Hepatocyte (in vitro differentiated cells): ENCODE measurements at regions not wholly inside any gene's neighbourhood (a gene's known extent, or its start where the extent isn't known, plus 50 kb on each side); places are given as distances from the start of the nearest gene placed in this dataset.

ENCODE experiments used
- DNase-seq: peaks from one replicate; pipeline ENCODE4 v3.0.0-alpha.2; 2016; ENCODE audit warnings: low spot score
- H2AFZ ChIP-seq: fragments of 200-600 bp; sonication (generic); 2 replicates; pipeline ENCODE4 v1.6.0; 2016; ENCODE audit warnings: antibody characterized with exemption, mild to moderate bottlenecking
- H3K27ac ChIP-seq: fragments of 200-600 bp; sonication (generic); 2 replicates; pipeline ENCODE4 v1.5.1; 2016; ENCODE audit warnings: mild to moderate bottlenecking
- H3K27me3 ChIP-seq: fragments of 200-600 bp; sonication (generic); 2 replicates; pipeline ENCODE4 v1.6.1; 2016
- H3K36me3 ChIP-seq: fragments of 200-600 bp; sonication (generic); replicated peaks from 2 replicates; pipeline ENCODE4 v1.5.1; 2016; ENCODE audit warnings: low read depth; ENCODE audit not compliant: insufficient read depth
- H3K4me1 ChIP-seq: fragments of 200-600 bp; sonication (generic); 2 replicates; pipeline ENCODE4 v1.5.1; 2016; ENCODE audit warnings: mild to moderate bottlenecking, moderate library complexity; ENCODE audit not compliant: insufficient read depth
- H3K4me2 ChIP-seq: fragments of 200-600 bp; sonication (generic); 2 replicates; pipeline ENCODE4 v1.6.0; 2016
- H3K4me3 ChIP-seq: fragments of 200-600 bp; sonication (generic); 2 replicates; pipeline ENCODE4 v1.5.1; 2016; ENCODE audit warnings: mild to moderate bottlenecking
- H3K79me2 ChIP-seq: fragments of 200-600 bp; sonication (generic); 2 replicates; pipeline ENCODE4 v1.6.0; 2017; ENCODE audit warnings: mild to moderate bottlenecking
- H3K9me2 ChIP-seq: fragments of 200-600 bp; sonication (generic); replicated peaks from 2 replicates; pipeline ENCODE4 v1.6.0; 2017; ENCODE audit warnings: mild to moderate bottlenecking; ENCODE audit not compliant: insufficient read depth
- H3K9me3 ChIP-seq: fragments of 200-600 bp; sonication (generic); 2 replicates; pipeline ENCODE4 v1.5.1; 2016; ENCODE audit warnings: low read depth, mild to moderate bottlenecking
- H4K20me1 ChIP-seq: fragments of 200-600 bp; sonication (generic); 2 replicates; pipeline ENCODE4 v1.6.0; 2016; ENCODE audit warnings: mild to moderate bottlenecking; ENCODE audit not compliant: insufficient read depth, poor library complexity, severe bottlenecking
- EZH2 ChIP-seq: fragments of 200-600 bp; sonication (generic); IDR thresholded peaks from 2 replicates; pipeline ENCODE4 v1.6.1; 2016; ENCODE audit warnings: antibody characterized with exemption, mild to moderate bottlenecking, borderline replicate concordance
- EZH2phosphoT487 ChIP-seq: fragments of 200-600 bp; sonication (generic); IDR thresholded peaks from one replicate; pipeline ENCODE4 v1.6.1; 2018; ENCODE audit warnings: antibody characterized with exemption, mild to moderate bottlenecking, low read depth, moderate library complexity; ENCODE audit not compliant: unreplicated experiment, severe bottlenecking
- WGBS: methylation state at CpG from one replicate; pipeline ENCODE4 v1.1.6; 2016; ENCODE audit warnings: low lambda C conversion rate; ENCODE audit errors: missing lambda C conversion rate; 5-methylcytosine and 5-hydroxymethylcytosine counted together
- TF ChIP-seq, protein P1 (sequence below): fragments of 200-600 bp; sonication (generic); IDR thresholded peaks from 2 replicates; pipeline ENCODE4 v1.5.1; 2016; ENCODE audit warnings: antibody characterized with exemption, mild to moderate bottlenecking; ENCODE audit not compliant: poor library complexity

DNA sequence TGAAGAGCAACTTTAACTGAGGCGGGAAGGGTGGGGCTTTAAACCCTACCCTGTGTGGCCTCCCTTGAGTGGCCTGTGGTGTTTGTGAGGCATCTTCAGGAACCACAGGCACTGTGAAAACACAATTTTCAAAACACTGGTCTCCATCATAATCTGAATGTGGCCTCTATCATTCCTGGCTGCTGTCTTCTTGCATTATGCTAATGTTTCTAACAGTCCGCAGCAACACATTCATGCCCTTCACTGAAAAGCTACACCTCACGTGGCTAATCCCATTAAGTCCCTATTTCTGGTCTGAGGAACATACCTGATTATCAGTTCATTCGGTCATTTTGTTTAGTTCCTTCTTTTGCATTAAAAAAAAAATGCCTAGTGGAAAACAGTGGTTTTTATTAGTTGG lies 94.6 kb downstream of the F11 start:
- Histone ChIP-seq H3K4me3 (no peak overlapping the region), H2AFZ (no peak overlapping the region), H4K20me1 (no peaks in the 10 kb centered on the region), H3K9me2 (no peaks in the 10 kb centered on the region), H3K79me2 (no peaks in the 10 kb centered on the region), H3K4me2 (no peak overlapping the region), H3K4me1 (no peaks in the 10 kb centered on the region), H3K27ac (no peak overlapping the region), H3K36me3 (no peaks in the 10 kb centered on the region), H3K27me3 (no peaks in the 10 kb centered on the region), H3K9me3 (no peaks in the 10 kb centered on the region)
- TF ChIP-seq EZH2 = no peak
- TF ChIP-seq, protein P1, sequence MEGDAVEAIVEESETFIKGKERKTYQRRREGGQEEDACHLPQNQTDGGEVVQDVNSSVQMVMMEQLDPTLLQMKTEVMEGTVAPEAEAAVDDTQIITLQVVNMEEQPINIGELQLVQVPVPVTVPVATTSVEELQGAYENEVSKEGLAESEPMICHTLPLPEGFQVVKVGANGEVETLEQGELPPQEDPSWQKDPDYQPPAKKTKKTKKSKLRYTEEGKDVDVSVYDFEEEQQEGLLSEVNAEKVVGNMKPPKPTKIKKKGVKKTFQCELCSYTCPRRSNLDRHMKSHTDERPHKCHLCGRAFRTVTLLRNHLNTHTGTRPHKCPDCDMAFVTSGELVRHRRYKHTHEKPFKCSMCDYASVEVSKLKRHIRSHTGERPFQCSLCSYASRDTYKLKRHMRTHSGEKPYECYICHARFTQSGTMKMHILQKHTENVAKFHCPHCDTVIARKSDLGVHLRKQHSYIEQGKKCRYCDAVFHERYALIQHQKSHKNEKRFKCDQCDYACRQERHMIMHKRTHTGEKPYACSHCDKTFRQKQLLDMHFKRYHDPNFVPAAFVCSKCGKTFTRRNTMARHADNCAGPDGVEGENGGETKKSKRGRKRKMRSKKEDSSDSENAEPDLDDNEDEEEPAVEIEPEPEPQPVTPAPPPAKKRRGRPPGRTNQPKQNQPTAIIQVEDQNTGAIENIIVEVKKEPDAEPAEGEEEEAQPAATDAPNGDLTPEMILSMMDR = no peak
- no peak for TF ChIP-seq EZH2phosphoT487
- 84% methylated on average over 4 of the region's 4 CpGs for WGBS
- no peak for DNase-seq

DNA sequence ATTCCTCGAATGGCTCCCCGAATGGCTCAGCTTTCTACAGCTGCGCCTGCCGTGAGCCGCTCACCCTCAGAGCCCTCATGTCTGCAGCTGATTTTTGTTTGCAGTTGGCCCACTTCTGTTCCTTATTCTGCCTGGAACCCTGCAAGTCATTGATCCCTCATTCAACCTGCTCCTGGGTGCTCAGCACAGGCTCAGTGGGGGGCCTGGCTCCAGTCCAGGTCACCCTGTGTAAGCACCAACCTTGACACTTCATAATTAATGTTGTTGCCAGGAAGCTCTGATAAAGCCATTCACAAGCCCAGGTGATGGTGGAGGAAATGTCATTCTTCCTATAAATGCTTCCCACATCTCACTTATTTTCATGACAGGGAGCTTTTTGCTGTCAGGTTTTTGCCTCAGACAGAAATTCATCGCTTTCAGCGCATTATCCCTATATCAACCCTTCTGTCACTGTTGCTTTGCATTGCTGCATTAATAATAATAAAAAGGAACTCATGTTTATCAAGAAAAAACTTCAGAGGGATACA lies 85.7 kb downstream of the F11 start:
- H4K20me1 ChIP-seq = no peaks in the 10 kb centered on the region
- no peak for DNase-seq
- no peaks in the 10 kb centered on the region for H3K4me1 ChIP-seq
- no peaks in the 10 kb centered on the region for H3K36me3 ChIP-seq
- no peak overlapping the region for H3K4me3 ChIP-seq
- H3K9me3 ChIP-seq = no peaks in the 10 kb centered on the region
- H2AFZ ChIP-seq = no peak overlapping the region
- WGBS = 89% methylated on average over 7 of the region's 7 CpGs
- no peaks in the 10 kb centered on the region for H3K79me2 ChIP-seq
- no peak overlapping the region for H3K4me2 ChIP-seq
- TF ChIP-seq EZH2 (no peak), EZH2phosphoT487 (no peak)
- TF ChIP-seq, protein P1 = no peak
- no peaks in the 10 kb centered on the region for H3K9me2 ChIP-seq
- H3K27me3 ChIP-seq = no peaks in the 10 kb centered on the region
- H3K27ac ChIP-seq = no peak overlapping the region

DNA sequence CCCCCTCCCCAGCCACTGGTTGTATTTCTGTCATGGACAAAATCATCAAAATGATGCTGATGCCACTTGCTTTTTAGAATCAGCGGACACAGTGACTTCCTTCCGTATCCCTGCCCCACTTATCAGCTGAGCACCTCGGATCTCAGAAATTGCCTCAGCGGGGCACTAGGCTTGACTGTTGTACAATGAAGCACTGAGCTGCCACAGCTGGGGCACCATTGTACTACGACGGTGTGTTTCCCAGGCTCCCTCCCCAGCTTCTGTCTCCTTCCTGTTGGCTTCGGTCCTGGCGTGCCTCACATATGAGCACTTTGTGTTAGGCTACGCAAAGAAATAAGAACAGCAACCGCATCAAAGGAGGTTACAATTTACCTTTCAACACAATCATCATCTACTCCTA lies 82.4 kb downstream of the F11 start:
- no peak overlapping the region for H2AFZ ChIP-seq
- TF ChIP-seq, protein P1 = no peak
- TF ChIP-seq EZH2phosphoT487 (no peak), EZH2 (no peak)

DNA sequence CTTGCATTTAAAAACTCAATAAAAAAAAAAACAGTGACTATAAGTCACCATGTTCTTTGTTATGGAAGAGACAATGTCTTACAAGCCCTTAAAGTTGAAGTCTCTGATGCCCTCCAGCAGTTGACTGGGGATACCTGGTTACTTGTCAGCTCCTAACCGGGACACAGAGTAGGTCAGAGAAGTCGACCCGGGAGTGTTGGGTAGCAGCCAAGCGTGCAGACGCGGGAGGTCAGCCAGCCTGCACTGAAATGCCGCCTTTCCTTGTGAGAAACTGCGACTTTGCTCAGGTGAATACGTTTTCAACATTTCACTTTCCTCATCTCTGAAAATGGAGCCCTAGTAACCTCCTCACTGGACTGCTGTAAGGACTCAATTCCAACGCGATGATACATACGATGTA lies 81.8 kb downstream of the F11 start:
- H3K27me3 ChIP-seq = no peaks in the 10 kb centered on the region
- WGBS = 74% methylated on average over 12 of the region's 12 CpGs
- no peaks in the 10 kb centered on the region for H4K20me1 ChIP-seq
- H3K4me1 ChIP-seq = no peaks in the 10 kb centered on the region
- TF ChIP-seq EZH2 = no peak
- TF ChIP-seq, protein P1 = no peak
- TF ChIP-seq EZH2phosphoT487 = no peak
- H2AFZ ChIP-seq = no peak overlapping the region
- no peak overlapping the region for H3K4me3 ChIP-seq
- no peaks in the 10 kb centered on the region for H3K36me3 ChIP-seq
- no peak for DNase-seq
- no peaks in the 10 kb centered on the region for H3K9me2 ChIP-seq
- H3K4me2 ChIP-seq = no peak overlapping the region
- H3K27ac ChIP-seq = no peak overlapping the region
- H3K9me3 ChIP-seq = no peaks in the 10 kb centered on the region
- H3K79me2 ChIP-seq = no peaks in the 10 kb centered on the region

More for the DNA sequence above, 82.4 kb downstream of the F11 start:
- WGBS = 85% methylated on average over 10 of the region's 10 CpGs
- Histone ChIP-seq H4K20me1 (no peaks in the 10 kb centered on the region), H3K79me2 (no peaks in the 10 kb centered on the region), H3K4me3 (no peak overlapping the region), H3K9me2 (no peaks in the 10 kb centered on the region), H3K27me3 (no peaks in the 10 kb centered on the region), H3K36me3 (no peaks in the 10 kb centered on the region), H3K4me1 (no peaks in the 10 kb centered on the region), H3K27ac (no peak overlapping the region), H3K4me2 (no peak overlapping the region), H3K9me3 (no peaks in the 10 kb centered on the region)
- no peak for DNase-seq
